HFFc6 (cell line): ENCODE measurements at regions not wholly inside any gene's neighbourhood (a gene's known extent, or its start where the extent isn't known, plus 50 kb on each side); places are given as distances from the start of the nearest gene placed in this dataset.

Experiments
- DNase-seq: peaks from one replicate; pipeline ENCODE4 v3.0.0-alpha.2; 2018
- H3K27ac Mint-ChIP-seq: 2 replicates; pipeline ENCODE4 v1.8.0; 2020; ENCODE audit warnings: mild to moderate bottlenecking, mixed read lengths
- H3K27me3 Mint-ChIP-seq: 2 replicates; pipeline ENCODE4 v1.8.0; 2021; ENCODE audit warnings: mild to moderate bottlenecking, moderate library complexity, mixed read lengths; ENCODE audit not compliant: insufficient read depth
- H3K36me3 Mint-ChIP-seq: 2 replicates; pipeline ENCODE4 v1.8.0; 2021; ENCODE audit warnings: low read depth, mixed read lengths
- H3K4me1 Mint-ChIP-seq: 2 replicates; pipeline ENCODE4 v1.8.0; 2020; ENCODE audit warnings: low read depth, mixed read lengths
- H3K4me3 Mint-ChIP-seq: 2 replicates; pipeline ENCODE4 v1.8.0; 2020; ENCODE audit warnings: mild to moderate bottlenecking, moderate library complexity, mixed read lengths
- H3K9me3 Mint-ChIP-seq: 2 replicates; pipeline ENCODE4 v1.8.0; 2020; ENCODE audit warnings: mild to moderate bottlenecking, mixed read lengths
- TF ChIP-seq, protein P1 (sequence below): fragments of 200-600 bp; sonication (generic); IDR thresholded peaks from 2 replicates; pipeline ENCODE4 v1.5.0; 2021; ENCODE audit warnings: antibody characterized with exemption, mild to moderate bottlenecking

DNA sequence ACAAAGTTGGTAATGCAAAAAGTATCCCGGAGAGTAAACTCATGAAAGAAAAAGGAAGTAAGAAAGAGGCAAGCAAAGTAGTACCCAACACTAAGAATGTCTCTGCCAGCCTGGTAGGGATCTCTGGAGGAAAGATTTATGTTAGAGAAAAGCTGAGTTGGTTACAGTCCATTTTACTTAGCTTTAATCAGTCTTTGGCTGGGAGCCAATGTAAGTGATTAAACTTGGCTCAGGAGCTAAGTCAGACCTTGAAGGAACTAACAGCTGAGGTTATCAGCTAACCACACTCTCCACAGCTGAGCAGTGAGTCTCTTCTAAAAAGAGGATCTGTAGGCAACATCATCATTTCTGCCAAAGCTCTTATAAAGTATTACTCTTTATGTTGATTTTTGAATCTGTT lies 148.0 kb downstream of the ANKRD7 start:
- Mint-ChIP-seq H3K4me3 (no peak overlapping the region), H3K27me3 (peaks cover 2% of the 10 kb centered on the region; the same call in 1 of the 2 replicates), H3K36me3 (no peaks in the 10 kb centered on the region), H3K4me1 (no peaks in the 10 kb centered on the region), H3K9me3 (peaks cover 42% of the 10 kb centered on the region), H3K27ac (no peak overlapping the region)
- TF ChIP-seq, protein P1, sequence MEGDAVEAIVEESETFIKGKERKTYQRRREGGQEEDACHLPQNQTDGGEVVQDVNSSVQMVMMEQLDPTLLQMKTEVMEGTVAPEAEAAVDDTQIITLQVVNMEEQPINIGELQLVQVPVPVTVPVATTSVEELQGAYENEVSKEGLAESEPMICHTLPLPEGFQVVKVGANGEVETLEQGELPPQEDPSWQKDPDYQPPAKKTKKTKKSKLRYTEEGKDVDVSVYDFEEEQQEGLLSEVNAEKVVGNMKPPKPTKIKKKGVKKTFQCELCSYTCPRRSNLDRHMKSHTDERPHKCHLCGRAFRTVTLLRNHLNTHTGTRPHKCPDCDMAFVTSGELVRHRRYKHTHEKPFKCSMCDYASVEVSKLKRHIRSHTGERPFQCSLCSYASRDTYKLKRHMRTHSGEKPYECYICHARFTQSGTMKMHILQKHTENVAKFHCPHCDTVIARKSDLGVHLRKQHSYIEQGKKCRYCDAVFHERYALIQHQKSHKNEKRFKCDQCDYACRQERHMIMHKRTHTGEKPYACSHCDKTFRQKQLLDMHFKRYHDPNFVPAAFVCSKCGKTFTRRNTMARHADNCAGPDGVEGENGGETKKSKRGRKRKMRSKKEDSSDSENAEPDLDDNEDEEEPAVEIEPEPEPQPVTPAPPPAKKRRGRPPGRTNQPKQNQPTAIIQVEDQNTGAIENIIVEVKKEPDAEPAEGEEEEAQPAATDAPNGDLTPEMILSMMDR = no peak
- DNase-seq = no peak

DNA sequence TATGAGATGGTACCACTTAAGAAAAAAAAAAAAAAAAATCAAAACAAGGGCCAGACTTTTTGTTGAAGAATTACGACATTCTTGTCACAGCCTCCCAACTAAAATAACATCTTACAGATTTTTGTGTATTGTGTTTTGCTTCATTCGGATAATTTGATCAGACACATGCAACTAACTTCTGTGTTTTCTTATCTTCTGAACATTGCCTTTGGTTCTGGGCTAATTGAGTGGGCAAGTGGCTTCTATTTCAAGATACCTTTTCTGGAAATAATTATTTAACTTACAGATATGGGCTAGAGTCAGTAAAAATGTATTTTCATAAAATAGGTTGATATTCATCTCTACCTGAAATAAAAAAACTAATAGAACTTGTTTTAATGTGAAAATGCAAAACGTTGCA lies 165.1 kb downstream of the ANKRD7 start:
- DNase-seq = no peak
- no peak overlapping the region for H3K4me3 Mint-ChIP-seq
- H3K9me3 Mint-ChIP-seq = peaks cover 10% of the 10 kb centered on the region; the same call in 1 of the 2 replicates
- TF ChIP-seq, protein P1 = no peak
- H3K27ac Mint-ChIP-seq = no peak overlapping the region
- no peaks in the 10 kb centered on the region for H3K4me1 Mint-ChIP-seq
- no peaks in the 10 kb centered on the region for H3K36me3 Mint-ChIP-seq
- H3K27me3 Mint-ChIP-seq = no peaks in the 10 kb centered on the region

DNA sequence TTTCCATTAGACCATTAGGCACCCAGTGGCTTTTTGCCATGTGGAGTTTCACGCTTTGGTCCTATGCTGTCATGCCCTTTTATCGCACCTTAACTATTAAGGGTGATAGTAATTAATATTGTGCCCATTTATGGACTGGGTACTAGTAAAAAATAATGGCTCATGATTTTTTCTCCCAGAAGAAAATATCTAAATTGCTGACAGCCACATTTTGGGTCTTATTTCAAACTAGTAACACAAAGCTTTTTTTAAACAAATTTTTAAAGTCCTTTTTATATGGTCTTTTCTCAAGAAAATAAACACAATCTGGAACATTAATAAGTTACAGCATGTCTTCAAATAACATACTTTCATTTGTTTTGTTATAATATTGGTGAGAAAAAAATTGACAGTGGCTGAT lies 179.7 kb downstream of the ANKRD7 start:
- TF ChIP-seq, protein P1 = no peak
- H3K27me3 Mint-ChIP-seq = no peaks in the 10 kb centered on the region
- H3K4me3 Mint-ChIP-seq = no peak overlapping the region
- H3K4me1 Mint-ChIP-seq = no peaks in the 10 kb centered on the region
- DNase-seq = no peak
- no peaks in the 10 kb centered on the region for H3K36me3 Mint-ChIP-seq
- H3K27ac Mint-ChIP-seq = no peak overlapping the region
- peaks cover 24% of the 10 kb centered on the region for H3K9me3 Mint-ChIP-seq

DNA sequence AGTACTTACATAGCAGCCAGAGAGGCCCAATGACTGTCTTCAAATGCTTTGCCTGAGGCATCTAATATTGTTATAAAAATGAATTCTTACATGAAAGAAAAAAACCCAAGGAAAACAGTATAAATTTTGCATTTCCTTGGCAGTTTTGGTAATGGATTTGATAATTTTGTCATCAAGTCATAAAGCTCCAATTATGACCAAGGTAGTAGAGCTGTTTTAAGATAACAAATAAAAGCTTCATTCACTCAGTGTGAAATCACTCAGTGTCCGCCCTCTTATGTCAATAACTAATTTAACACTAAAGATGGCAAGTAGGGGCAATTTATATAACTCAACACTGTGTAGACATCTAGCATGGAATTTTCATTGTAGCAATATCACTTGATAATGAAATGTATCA lies 193.9 kb downstream of the ANKRD7 start:
- H3K4me3 Mint-ChIP-seq = no peak overlapping the region
- no peaks in the 10 kb centered on the region for H3K36me3 Mint-ChIP-seq
- no peaks in the 10 kb centered on the region for H3K27me3 Mint-ChIP-seq

DNA sequence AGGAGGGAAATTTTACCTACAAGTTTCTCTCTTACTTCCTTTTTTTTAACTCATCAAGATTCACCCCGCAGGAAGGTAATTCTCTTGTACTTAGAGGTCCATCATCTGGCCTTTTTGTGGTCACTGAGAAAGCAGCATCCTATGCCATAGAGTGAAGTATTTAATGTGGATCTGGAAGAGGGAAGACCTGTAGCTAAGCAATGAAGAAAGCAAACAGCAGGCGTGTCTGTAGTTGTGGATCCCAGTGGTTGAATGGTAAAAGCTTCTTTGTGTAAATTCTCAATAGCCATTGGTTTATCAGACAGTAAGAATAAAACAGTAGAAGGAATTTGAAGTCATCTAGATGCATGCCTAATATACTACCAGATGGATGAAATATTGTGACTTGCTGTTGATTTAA lies 196.4 kb downstream of the ANKRD7 start:
- H3K4me1 Mint-ChIP-seq = no peaks in the 10 kb centered on the region
- TF ChIP-seq, protein P1 = no peak
- no peak for DNase-seq
- no peaks in the 10 kb centered on the region for H3K36me3 Mint-ChIP-seq
- H3K27ac Mint-ChIP-seq = no peak overlapping the region
- no peak overlapping the region for H3K4me3 Mint-ChIP-seq
- H3K9me3 Mint-ChIP-seq = peaks cover 35% of the 10 kb centered on the region
- no peaks in the 10 kb centered on the region for H3K27me3 Mint-ChIP-seq

More for the DNA sequence above, 193.9 kb downstream of the ANKRD7 start:
- Mint-ChIP-seq H3K4me1 (no peaks in the 10 kb centered on the region), H3K9me3 (peaks cover 20% of the 10 kb centered on the region), H3K27ac (no peak overlapping the region)
- DNase-seq = no peak
- TF ChIP-seq, protein P1 = no peak

DNA sequence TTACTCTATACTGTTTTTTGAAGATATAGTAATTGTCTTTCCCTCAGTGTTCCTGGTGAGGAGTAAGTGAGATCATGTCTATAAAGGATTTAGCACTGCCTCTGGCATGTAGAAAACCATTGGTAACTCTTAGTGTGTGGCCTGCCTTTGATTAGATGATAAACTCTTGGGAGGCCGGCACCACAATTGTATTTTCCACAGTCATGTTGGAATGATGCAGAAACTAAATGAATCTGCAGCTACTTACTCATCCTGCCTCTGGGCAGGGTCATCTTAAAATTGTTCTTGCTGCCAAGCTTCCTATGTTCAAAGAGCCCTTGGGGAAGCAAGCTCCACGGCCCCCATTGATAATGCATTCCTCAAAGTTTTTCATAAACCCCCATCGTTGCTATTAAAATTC lies 204.6 kb downstream of the ANKRD7 start:
- TF ChIP-seq, protein P1 = no peak
- Mint-ChIP-seq H3K27ac (no peak overlapping the region), H3K36me3 (peaks cover 6% of the 10 kb centered on the region; the same call in 1 of the 2 replicates), H3K9me3 (peaks cover 59% of the 10 kb centered on the region), H3K4me1 (no peaks in the 10 kb centered on the region), H3K27me3 (no peaks in the 10 kb centered on the region; the same call in 1 of the 2 replicates), H3K4me3 (no peak overlapping the region)
- no peak for DNase-seq
